ENCODE measurements at regions not wholly inside any gene's neighbourhood (a gene's known extent, or its start where the extent isn't known, plus 50 kb on each side); places are given as distances from the start of the nearest gene placed in this dataset.

DNA sequence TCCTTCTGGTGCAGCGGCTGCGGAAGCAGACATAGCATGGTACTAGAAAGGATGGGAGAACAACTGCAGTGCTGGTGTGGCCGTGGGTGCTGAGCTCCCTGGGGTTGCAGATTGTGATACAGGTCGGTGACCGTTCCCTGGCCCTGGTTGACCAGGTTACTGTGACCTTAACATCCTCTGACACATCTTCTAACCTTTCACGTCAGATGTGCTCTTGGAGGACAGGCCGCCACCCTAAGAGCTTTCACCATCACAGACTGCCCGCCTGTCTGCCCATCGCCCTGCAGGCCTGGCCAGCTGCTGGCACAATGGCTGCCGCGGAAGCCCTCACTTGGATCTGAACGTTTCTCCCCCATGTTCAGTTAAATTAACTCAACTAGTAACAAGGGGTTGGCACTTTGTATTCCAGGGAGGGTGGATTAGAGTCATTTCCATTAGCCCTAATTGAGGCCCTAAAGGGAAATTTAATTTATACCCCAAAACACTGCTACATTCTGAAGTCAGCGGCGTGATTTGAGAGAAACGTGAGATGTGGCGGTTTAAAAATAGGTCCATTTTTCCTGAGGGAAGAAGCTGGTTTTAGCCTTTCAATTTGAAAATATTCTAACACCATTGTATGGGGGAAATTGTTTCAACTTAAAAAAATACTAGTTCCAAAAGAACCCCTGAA lies 443.9 kb upstream of the CDH4 start:
- no peaks in the 10 kb centered on the region for H3K27me3 ChIP-seq (ENCODE audit: low read length)
- H3K4me3 ChIP-seq (ENCODE audit: insufficient read depth, low read length, poor library complexity, severe bottlenecking), result no peak overlapping the region
- no peaks in the 10 kb centered on the region for H3K79me2 ChIP-seq (ENCODE audit: insufficient read depth, low read length)
- H3K27ac ChIP-seq (ENCODE audit: low read depth, low read length), result no peak overlapping the region
- H3K9me3 ChIP-seq (ENCODE audit: insufficient read depth, low read length), result no peaks in the 10 kb centered on the region
- H3K9ac ChIP-seq (ENCODE audit: low read length), result no peak overlapping the region
- no peaks in the 10 kb centered on the region for H3K36me3 ChIP-seq (ENCODE audit: low read length)
- no peak for TF ChIP-seq CTCF (IDR thresholded peaks at IDR 0.05; ENCODE audit: insufficient read depth, low read length, poor library complexity, severe bottlenecking)
- no peak for TF ChIP-seq EZH2phosphoT487 (conservative IDR thresholded peaks at IDR 0.05; ENCODE audit: low read length)
- no peaks in the 10 kb centered on the region for H3F3A ChIP-seq (ENCODE audit: insufficient read depth)
- H2AFZ ChIP-seq (ENCODE audit: low read depth, low read length, severe bottlenecking), result no peak overlapping the region
- no peaks in the 10 kb centered on the region for H4K20me1 ChIP-seq (ENCODE audit: low read depth, low read length)
- H3K4me2 ChIP-seq (ENCODE audit: low read depth, low read length, poor library complexity, severe bottlenecking), result no peak overlapping the region
- H3K9me2 ChIP-seq (replicated peaks; ENCODE audit: insufficient read depth, low read length), result no peaks in the 10 kb centered on the region

DNA sequence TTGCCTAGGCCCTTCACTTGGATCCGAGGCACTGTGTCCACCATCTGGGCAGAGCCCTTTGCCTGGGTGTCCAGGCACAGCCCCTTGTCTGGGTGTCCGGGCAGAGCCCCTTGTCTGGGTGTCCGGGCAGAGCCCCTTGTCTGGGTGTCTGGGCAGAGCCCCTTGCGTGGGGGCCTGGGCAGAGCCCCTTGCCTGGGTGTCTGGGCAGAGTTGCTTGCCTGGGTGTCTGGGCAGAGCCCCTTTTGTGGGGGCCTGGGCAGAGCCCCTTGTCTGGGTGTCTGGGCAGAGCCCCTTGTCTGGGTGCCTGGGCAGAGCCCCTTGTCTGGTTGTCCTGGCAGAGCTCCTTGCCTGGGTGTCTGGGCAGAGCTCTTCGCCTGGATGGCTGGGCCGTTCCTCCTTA lies 443.4 kb upstream of the CDH4 start:
- no peak overlapping the region for H3K4me2 ChIP-seq (ENCODE audit: low read depth, low read length, poor library complexity, severe bottlenecking)
- no peaks in the 10 kb centered on the region for H3K9me2 ChIP-seq (replicated peaks; ENCODE audit: insufficient read depth, low read length)
- no peaks in the 10 kb centered on the region for H3F3A ChIP-seq (ENCODE audit: insufficient read depth)
- H3K9ac ChIP-seq (ENCODE audit: low read length), result no peak overlapping the region
- no peaks in the 10 kb centered on the region for H3K36me3 ChIP-seq (ENCODE audit: low read length)
- H3K9me3 ChIP-seq (ENCODE audit: insufficient read depth, low read length), result no peaks in the 10 kb centered on the region
- H3K27ac ChIP-seq (ENCODE audit: low read depth, low read length), result no peak overlapping the region
- no peak for TF ChIP-seq EZH2phosphoT487 (conservative IDR thresholded peaks at IDR 0.05; ENCODE audit: low read length)
- TF ChIP-seq CTCF (IDR thresholded peaks at IDR 0.05; ENCODE audit: insufficient read depth, low read length, poor library complexity, severe bottlenecking), result no peak
- no peaks in the 10 kb centered on the region for H3K79me2 ChIP-seq (ENCODE audit: insufficient read depth, low read length)
- H2AFZ ChIP-seq (ENCODE audit: low read depth, low read length, severe bottlenecking), result no peak overlapping the region
- no peaks in the 10 kb centered on the region for H3K27me3 ChIP-seq (ENCODE audit: low read length)
- no peaks in the 10 kb centered on the region for H4K20me1 ChIP-seq (ENCODE audit: low read depth, low read length)
- H3K4me3 ChIP-seq (ENCODE audit: insufficient read depth, low read length, poor library complexity, severe bottlenecking), result no peak overlapping the region

- H3K9me3 ChIP-seq (ENCODE audit: insufficient read depth, low read length), result no peaks in the 10 kb centered on the region
- H3K79me2 ChIP-seq (ENCODE audit: insufficient read depth, low read length), result no peaks in the 10 kb centered on the region
- H3K27ac ChIP-seq (ENCODE audit: low read depth, low read length), result no peak overlapping the region
- no peak overlapping the region for H3K4me2 ChIP-seq (ENCODE audit: low read depth, low read length, poor library complexity, severe bottlenecking)
- H3K9me2 ChIP-seq (replicated peaks; ENCODE audit: insufficient read depth, low read length), result no peaks in the 10 kb centered on the region
- no peaks in the 10 kb centered on the region for H3K27me3 ChIP-seq (ENCODE audit: low read length)
- no peak overlapping the region for H3K4me3 ChIP-seq (ENCODE audit: insufficient read depth, low read length, poor library complexity, severe bottlenecking)
- H4K20me1 ChIP-seq (ENCODE audit: low read depth, low read length), result no peaks in the 10 kb centered on the region
- TF ChIP-seq CTCF (IDR thresholded peaks at IDR 0.05; ENCODE audit: insufficient read depth, low read length, poor library complexity, severe bottlenecking) (no peak), EZH2phosphoT487 (conservative IDR thresholded peaks at IDR 0.05; ENCODE audit: low read length) (no peak)
- H3K9ac ChIP-seq (ENCODE audit: low read length), result no peak overlapping the region
- no peaks in the 10 kb centered on the region for H3K36me3 ChIP-seq (ENCODE audit: low read length)
- H2AFZ ChIP-seq (ENCODE audit: low read depth, low read length, severe bottlenecking), result no peak overlapping the region
- no peaks in the 10 kb centered on the region for H3F3A ChIP-seq (ENCODE audit: insufficient read depth)
Observed at GRCh38 chr20:60810561-60810960, 441.5 kb upstream of the CDH4 start.
